HG03064 (cell line): ENCODE measurements at regions not wholly inside any gene's neighbourhood (a gene's known extent, or its start where the extent isn't known, plus 50 kb on each side); places are given as distances from the start of the nearest gene placed in this dataset.
"Not testable (repeated sequence)": the region's sequence is repeated elsewhere in the genome, so short reads cannot be mapped to it uniquely, and the experiment has no call there.

ENCODE experiments used
- ATAC-seq: cut with Tn5 transposase; IDR thresholded peaks from one replicate; pipeline ENCODE4 v1.9.1; 2021; ENCODE audit warnings: low read depth; ENCODE audit not compliant: unreplicated experiment

GRCh38 chr5:40165789-40166728, 513.7 kb upstream of the PTGER4 start:
- ATAC-seq, result no peak

- ATAC-seq, result no peak
Observed at GRCh38 chr5:40165106-40165788, 514.5 kb upstream of the PTGER4 start.

- no peak for ATAC-seq
Observed at GRCh38 chr5:40160435-40160834, 519.3 kb upstream of the PTGER4 start.

- no peak for ATAC-seq
Observed at GRCh38 chr5:40154194-40154593, 525.5 kb upstream of the PTGER4 start.

GRCh38 chr5:40150896-40151295, 528.8 kb upstream of the PTGER4 start:
- no peak for ATAC-seq

GRCh38 chr5:40141896-40142295, 537.8 kb upstream of the PTGER4 start:
- ATAC-seq, result no peak

- no peak for ATAC-seq
Observed at GRCh38 chr5:40141418-40141817, 538.3 kb upstream of the PTGER4 start.

- no peak for ATAC-seq
Observed at GRCh38 chr5:40137223-40137622, 542.5 kb upstream of the PTGER4 start.

GRCh38 chr5:40134883-40135520, 544.7 kb upstream of the PTGER4 start:
- no peak for ATAC-seq

GRCh38 chr5:40124367-40124766, 555.3 kb upstream of the PTGER4 start:
- ATAC-seq, result no peak

- no peak for ATAC-seq
Observed at GRCh38 chr5:40121236-40121635, 558.5 kb upstream of the PTGER4 start.

GRCh38 chr5:40112875-40113274, 566.8 kb upstream of the PTGER4 start:
- no peak for ATAC-seq

- ATAC-seq, result not testable (repeated sequence)
Observed at GRCh38 chr5:40111036-40111435, 568.7 kb upstream of the PTGER4 start.

- not testable (repeated sequence) for ATAC-seq
Observed at GRCh38 chr5:40108764-40109390, 570.8 kb upstream of the PTGER4 start.

GRCh38 chr5:40107786-40108185, 571.9 kb upstream of the PTGER4 start:
- ATAC-seq, result not testable (repeated sequence)

- ATAC-seq, result no peak
Observed at GRCh38 chr5:40106847-40107246, 572.9 kb upstream of the PTGER4 start.

- ATAC-seq, result no peak
Observed at GRCh38 chr5:40098313-40098712, 581.4 kb upstream of the PTGER4 start.

- no peak for ATAC-seq
Observed at GRCh38 chr5:40093550-40093949, 586.2 kb upstream of the PTGER4 start.

GRCh38 chr5:40089269-40089668, 590.4 kb upstream of the PTGER4 start:
- ATAC-seq, result no peak

GRCh38 chr5:40084614-40085013, 595.1 kb upstream of the PTGER4 start:
- no peak for ATAC-seq

GRCh38 chr5:40082313-40082712, 597.4 kb upstream of the PTGER4 start:
- ATAC-seq, result no peak
